Right lobe of liver (tissue), 6 donors: ENCODE measurements at regions not wholly inside any gene's neighbourhood (a gene's known extent, or its start where the extent isn't known, plus 50 kb on each side); places are given as distances from the start of the nearest gene placed in this dataset.

ENCODE experiments used
- ATAC-seq, 4 donors: fragments of 200-7000 bp; cut with Tn5 transposase; one replicate each; pipeline ENCODE4 v1.9.1; 2020; ENCODE audit warnings: mild to moderate bottlenecking in 4 of 4, moderate library complexity in 4 of 4
- DNase-seq, 3 donors: peaks; one replicate each; pipeline ENCODE4 v3.0.0-alpha.2; 2020
- H3K27ac ChIP-seq, 3 donors: fragments of 200-600 bp; one replicate each; pipeline ENCODE4 v1.8.0; 2022
- H3K27me3 ChIP-seq, 2 donors: fragments of 200-600 bp; one replicate each; pipeline ENCODE4 v1.8.0; 2022
- H3K36me3 ChIP-seq, 4 donors: fragments of 200-600 bp; sonication (generic) in 1 of 4; one replicate each; pipeline versions ENCODE4 v1.5.1 to v1.8.0; 2017 to 2022; ENCODE audit warnings: control low read depth in 1 of 4
- H3K4me1 ChIP-seq, 4 donors: fragments of 200-600 bp; sonication (generic) in 1 of 4; one replicate each; pipeline versions ENCODE4 v1.5.1 to v1.8.0; 2017 to 2022; ENCODE audit warnings: control low read depth in 1 of 4
- H3K4me3 ChIP-seq, 3 donors: fragments of 200-600 bp; one replicate each; pipeline ENCODE4 v1.8.0; 2022
- H3K9me3 ChIP-seq, 4 donors: fragments of 200-600 bp; sonication (generic) in 1 of 4; one replicate each; pipeline versions ENCODE4 v1.5.1 to v1.8.0; 2017 to 2022; ENCODE audit warnings: control low read depth in 1 of 4
- CTCF ChIP-seq, 4 donors: fragments of 200-600 bp in 3 of 4; fragments of 450-650 bp in 1 of 4; IDR thresholded peaks; one replicate each; pipeline versions ENCODE4 v1.5.1 to v1.8.0; 2016 to 2022; ENCODE audit warnings: antibody characterized with exemption in 4 of 4, mild to moderate bottlenecking in 2 of 4
- POLR2A ChIP-seq: fragments of 450-650 bp; IDR thresholded peaks from one replicate; pipeline ENCODE4 v1.6.1; 2017; ENCODE audit warnings: antibody characterized with exemption, mild to moderate bottlenecking
- WGBS: methylation state at CpG from one replicate; pipeline ENCODE4 v1.1.6; 2018; ENCODE audit warnings: low coverage, low lambda C conversion rate; ENCODE audit not compliant: insufficient coverage; ENCODE audit errors: missing lambda C conversion rate; 5-methylcytosine and 5-hydroxymethylcytosine counted together
- intact Hi-C, 2 donors: fragments of 100-400 bp; cut with DNase I; formaldehyde crosslinking; loops; one replicate each; pipeline versions ENCODE4 v1.11.2 to v1.14.1; 2022
- donor health status: DM: no; HTN: yes; CAD: no.
- donor health status: DM: no; HTN: no; CAD: no.
- donor health status: DM: no; HTN: no; CAD: no.
- donor health status: DM: no; HTN: yes; CAD: no.
- donor health status: DM: no; HTN: yes; CAD: no.

DNA sequence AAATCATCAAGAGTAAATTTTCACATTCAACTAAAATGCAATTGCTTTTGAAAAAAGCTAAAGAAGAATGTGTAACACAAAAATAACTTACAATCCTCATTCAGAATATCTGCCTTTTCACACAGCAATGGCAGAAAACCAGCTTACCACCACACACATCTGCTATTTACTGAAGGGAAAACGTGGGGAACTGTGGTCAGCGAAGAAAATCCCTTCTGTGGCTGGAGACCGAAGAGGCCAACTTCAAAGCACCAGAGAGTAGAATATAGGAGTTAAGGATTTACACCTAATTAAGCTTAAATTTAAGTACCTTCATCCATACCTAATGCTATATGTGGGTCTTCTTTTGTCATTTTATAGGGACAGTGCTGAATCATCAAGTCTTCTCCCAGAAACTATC, 339.6 kb downstream of the DEPDC1B start:
- 62% methylated on average over 3 of the region's 3 CpGs for WGBS
- no peak overlapping the region for H3K4me3 ChIP-seq
- H3K27ac ChIP-seq = no peak overlapping the region
- no peak for DNase-seq
- intact Hi-C loops = no loop called here
- no peaks in the 10 kb centered on the region for H3K9me3 ChIP-seq
- H3K27me3 ChIP-seq = no peaks in the 10 kb centered on the region
- ATAC-seq = no peak
- no peak for TF ChIP-seq POLR2A
- no peak for TF ChIP-seq CTCF (IDR thresholded peaks at IDR 0.05)
- no peaks in the 10 kb centered on the region for H3K4me1 ChIP-seq
- no peaks in the 10 kb centered on the region for H3K36me3 ChIP-seq

DNA sequence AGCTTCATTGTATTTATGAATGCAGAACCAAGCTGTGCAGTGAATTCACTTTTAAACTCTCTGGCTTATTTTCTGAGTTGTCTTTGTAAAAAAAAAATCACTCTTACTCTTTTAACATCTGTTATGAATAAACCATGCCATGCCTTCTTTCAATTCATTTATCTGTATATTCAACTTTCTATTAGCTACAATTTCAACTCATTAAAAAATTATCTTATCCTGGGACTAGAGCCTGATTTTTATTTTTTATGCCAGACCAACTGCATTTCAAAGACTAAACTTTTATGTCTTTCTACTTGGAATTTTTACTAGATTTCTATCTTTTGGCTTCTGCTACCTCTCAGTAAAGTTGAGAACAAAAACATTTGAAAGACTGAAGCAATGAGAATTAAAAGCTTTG, 342.7 kb downstream of the DEPDC1B start:
- Histone ChIP-seq H3K9me3 (no peaks in the 10 kb centered on the region), H3K36me3 (no peaks in the 10 kb centered on the region), H3K27me3 (no peaks in the 10 kb centered on the region), H3K4me1 (no peaks in the 10 kb centered on the region), H3K27ac (no peak overlapping the region), H3K4me3 (no peak overlapping the region)
- intact Hi-C loops = no loop called here
- ATAC-seq = no peak
- TF ChIP-seq POLR2A = no peak
- no peak for TF ChIP-seq CTCF (IDR thresholded peaks at IDR 0.05)
- no peak for DNase-seq

- Histone ChIP-seq H3K27ac (no peak overlapping the region), H3K4me1 (no peaks in the 10 kb centered on the region), H3K36me3 (no peaks in the 10 kb centered on the region), H3K4me3 (no peak overlapping the region), H3K27me3 (no peaks in the 10 kb centered on the region), H3K9me3 (no peaks in the 10 kb centered on the region)
- WGBS = 58% methylated on average over 2 of the region's 2 CpGs
- DNase-seq = no peak
- TF ChIP-seq CTCF (IDR thresholded peaks at IDR 0.05) (no peak), POLR2A (no peak)
- intact Hi-C loops = no loop called here
- no peak for ATAC-seq
These were observed 343.2 kb downstream of the DEPDC1B start for GRCh38 chr5:60356745-60357144.

DNA sequence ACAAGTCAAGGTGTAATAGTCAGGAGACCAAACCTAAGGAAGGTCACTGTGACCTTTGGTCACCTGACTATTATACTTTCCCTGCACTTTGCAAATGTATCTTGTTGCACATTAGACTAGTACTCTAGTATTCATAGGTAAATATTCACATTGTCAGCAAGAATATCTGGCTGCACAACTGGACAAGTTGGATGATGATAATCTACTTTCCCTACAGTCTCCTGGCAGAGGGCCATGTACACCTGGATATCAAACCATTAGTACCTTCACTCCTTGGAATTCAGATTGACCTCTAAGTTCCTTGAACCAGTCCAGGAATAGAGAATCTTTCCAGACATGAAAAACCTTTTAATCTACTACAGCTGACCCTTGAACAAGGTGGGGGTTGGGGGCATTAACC, 344.8 kb downstream of the DEPDC1B start:
- no peaks in the 10 kb centered on the region for H3K4me1 ChIP-seq
- no peak for ATAC-seq
- H3K4me3 ChIP-seq = no peak overlapping the region
- no peak for TF ChIP-seq POLR2A
- TF ChIP-seq CTCF (IDR thresholded peaks at IDR 0.05) = no peak
- no peak for DNase-seq
- intact Hi-C loops = no loop called here
- no peaks in the 10 kb centered on the region for H3K36me3 ChIP-seq
- no peaks in the 10 kb centered on the region for H3K27me3 ChIP-seq
- H3K27ac ChIP-seq = no peak overlapping the region
- H3K9me3 ChIP-seq = no peaks in the 10 kb centered on the region

- no peaks in the 10 kb centered on the region for H3K27me3 ChIP-seq
- no peaks in the 10 kb centered on the region for H3K4me1 ChIP-seq
- ATAC-seq (no peak), DNase-seq (no peak)
- H3K27ac ChIP-seq = no peak overlapping the region
- intact Hi-C loops = no loop called here
- 57% methylated on average over 1 of the region's 1 CpG for WGBS
- TF ChIP-seq POLR2A (no peak), CTCF (IDR thresholded peaks at IDR 0.05) (no peak)
- H3K4me3 ChIP-seq = no peak overlapping the region
- H3K9me3 ChIP-seq = no peaks in the 10 kb centered on the region
- H3K36me3 ChIP-seq = no peaks in the 10 kb centered on the region
These were observed 345.7 kb downstream of the DEPDC1B start for GRCh38 chr5:60354311-60354710.
